Sigmoid colon (tissue), 4 donors: ENCODE measurements at regions not wholly inside any gene's neighbourhood (a gene's known extent, or its start where the extent isn't known, plus 50 kb on each side); places are given as distances from the start of the nearest gene placed in this dataset.

Experiments
- CTCF ChIP-seq, 4 experiments: fragments of 450-650 bp in 3 of 4; fragments of 200-600 bp in 1 of 4; IDR thresholded peaks; one replicate each; pipeline ENCODE4 v1.5.1; 2016 to 2019; ENCODE audit warnings: antibody characterized with exemption in 4 of 4, mild to moderate bottlenecking in 3 of 4, moderate library complexity in 2 of 4
- POLR2A ChIP-seq, 2 donors: fragments of 450-650 bp; IDR thresholded peaks; one replicate each; pipeline ENCODE4 v1.6.1; 2016; ENCODE audit warnings: antibody characterized with exemption in 2 of 2, mild to moderate bottlenecking in 2 of 2, moderate library complexity in 2 of 2
- POLR2AphosphoS5 ChIP-seq, 4 donors: sonication (generic); formaldehyde crosslinking; IDR thresholded peaks; one replicate each; pipeline ENCODE4 v1.6.1; 2017; ENCODE audit warnings: antibody characterized with exemption in 4 of 4

DNA sequence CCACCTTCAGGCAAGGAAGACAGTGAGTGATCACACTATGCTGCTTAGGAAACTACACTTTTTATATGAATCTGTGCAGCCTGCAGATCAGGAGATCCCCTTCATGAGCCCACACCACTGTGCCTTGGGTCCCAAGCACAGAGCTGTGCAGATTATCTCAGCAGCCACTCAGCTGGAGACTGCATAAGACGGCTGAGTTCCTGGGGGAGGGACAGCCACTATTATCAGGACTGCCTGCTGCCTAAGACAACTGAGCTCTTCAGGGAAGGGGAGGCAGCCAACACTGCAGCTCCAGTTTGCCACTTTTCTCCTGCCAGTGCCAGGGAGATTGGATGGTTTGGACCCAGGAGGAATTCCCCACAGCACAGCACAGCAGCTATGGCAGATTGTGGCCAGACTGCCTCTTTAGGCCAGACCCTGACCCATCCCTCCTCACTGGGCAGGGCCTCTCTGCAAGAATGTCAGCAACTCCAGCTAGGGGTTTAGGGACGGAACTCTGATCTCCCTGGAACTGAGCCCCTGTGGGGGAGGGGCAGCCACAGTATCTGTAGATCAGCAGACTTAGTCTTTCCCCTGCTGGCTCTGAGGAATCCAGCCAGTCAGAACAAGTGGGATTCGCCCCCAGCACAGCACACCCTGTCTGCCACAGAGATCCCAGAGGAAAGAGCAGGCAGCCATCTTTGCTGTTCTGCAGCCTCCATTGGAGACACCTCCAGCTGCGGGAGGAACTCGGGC lies 141.3 kb downstream of the KLHL28 start:
- no peak for TF ChIP-seq CTCF (IDR thresholded peaks at IDR 0.05)
- TF ChIP-seq POLR2A (IDR thresholded peaks at IDR 0.05) = no peak
- TF ChIP-seq POLR2AphosphoS5 (IDR thresholded peaks at IDR 0.05) = no peak
